Fibroblast of the aortic adventitia (primary cell): ENCODE measurements at regions not wholly inside any gene's neighbourhood (a gene's known extent, or its start where the extent isn't known, plus 50 kb on each side); places are given as distances from the start of the nearest gene placed in this dataset.
A peak's percentile ranks its signal among the peaks of the same experiment; 100 is the strongest.

Experiments
- DNase-seq: peaks from one replicate; pipeline ENCODE4 v3.0.0-alpha.2; 2010; ENCODE audit warnings: low read depth
- H3K4me3 ChIP-seq: 2 replicates; pipeline ENCODE4 v1.5.1; 2011; ENCODE audit warnings: low read depth, mild to moderate bottlenecking, control low read depth, low read length, moderate library complexity
- CTCF ChIP-seq: IDR thresholded peaks from 2 replicates; pipeline ENCODE4 v1.5.1; 2011; ENCODE audit warnings: mild to moderate bottlenecking, low read length, control low read depth, inconsistent platforms; ENCODE audit not compliant: insufficient read depth

GRCh38 chr2:64847930-64848329, 141.3 kb upstream of the SLC1A4 start:
- no peak overlapping the region for H3K4me3 ChIP-seq
- TF ChIP-seq CTCF = no peak
- DNase-seq = no peak

- H3K4me3 ChIP-seq = no peak overlapping the region
- no peak for DNase-seq
- no peak for TF ChIP-seq CTCF
Measured at GRCh38 chr2:64848363-64848762, 140.8 kb upstream of the SLC1A4 start.

- no peak for TF ChIP-seq CTCF
- DNase-seq = no peak
- H3K4me3 ChIP-seq = no peak overlapping the region
Measured at GRCh38 chr2:64848945-64849344, 140.3 kb upstream of the SLC1A4 start.

- no peak for TF ChIP-seq CTCF
- H3K4me3 ChIP-seq = no peak overlapping the region
- peak; percentile 53 for DNase-seq
Measured at GRCh38 chr2:64850642-64851041, 138.6 kb upstream of the SLC1A4 start.

- no peak for DNase-seq
- TF ChIP-seq CTCF = no peak
- H3K4me3 ChIP-seq = no peak overlapping the region
Measured at GRCh38 chr2:64852771-64853241, 136.4 kb upstream of the SLC1A4 start.

GRCh38 chr2:64853306-64853705, 135.9 kb upstream of the SLC1A4 start:
- TF ChIP-seq CTCF = no peak
- DNase-seq = no peak
- H3K4me3 ChIP-seq = no peak overlapping the region

- peak; percentile 46 for DNase-seq
- no peak for TF ChIP-seq CTCF
Measured at GRCh38 chr2:64853894-64854293, 135.3 kb upstream of the SLC1A4 start.

More at GRCh38 chr2:64853894-64854293, 135.3 kb upstream of the SLC1A4 start:
- H3K4me3 ChIP-seq = no peak overlapping the region
